ENCODE measurements at regions not wholly inside any gene's neighbourhood (a gene's known extent, or its start where the extent isn't known, plus 50 kb on each side); places are given as distances from the start of the nearest gene placed in this dataset.
A peak's percentile ranks its signal among the peaks of the same experiment; 100 is the strongest.

DNA sequence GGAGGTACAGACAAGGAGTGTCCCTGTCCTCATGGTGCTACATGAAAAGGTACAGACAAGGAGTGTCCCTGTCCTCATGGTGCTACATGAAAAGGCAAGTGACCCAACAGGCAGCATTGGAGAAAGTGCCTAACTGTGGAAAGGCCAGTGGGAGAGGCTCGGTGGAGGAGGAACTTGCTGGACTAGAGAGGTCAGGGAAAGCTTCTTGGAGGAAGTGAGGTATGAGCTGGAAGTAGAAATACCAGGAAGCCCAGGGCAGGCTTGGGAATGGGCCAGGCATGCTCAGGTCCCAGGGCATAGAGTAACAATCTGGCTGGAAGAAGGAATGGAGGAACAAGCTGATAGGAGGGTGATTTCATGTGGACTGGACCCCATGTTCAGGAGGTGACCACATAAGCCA lies 59.8 kb upstream of the FNDC1 start:
- TF ChIP-seq CTCF (conservative IDR thresholded peaks at IDR 0.05; ENCODE audit: low read length), result no peak
- no peak for TF ChIP-seq EZH2phosphoT487 (IDR thresholded peaks at IDR 0.05; ENCODE audit: borderline replicate concordance, low read depth, low read length)
- H3K9me3 ChIP-seq (ENCODE audit: low read length), result no peaks in the 10 kb centered on the region
- H3K27ac ChIP-seq (ENCODE audit: low read depth, low read length, poor library complexity, severe bottlenecking), result peak overlapping the region; percentile 97
- peak overlapping the region; percentile 93 for H3K4me2 ChIP-seq (ENCODE audit: low read length)
- no peaks in the 10 kb centered on the region for H4K20me1 ChIP-seq (ENCODE audit: insufficient read depth, low read length)
- DNase-seq (ENCODE audit: low spot score), result no peak
- H3K4me3 ChIP-seq (ENCODE audit: low read depth, low read length, poor library complexity, severe bottlenecking), result no peak overlapping the region
- H3K79me2 ChIP-seq (ENCODE audit: insufficient read depth, low read depth, low read length), result no peaks in the 10 kb centered on the region
- peak overlapping the region; percentile 51; the same call in 1 of the 2 replicates for H2AFZ ChIP-seq (ENCODE audit: low read length)
- CTCF ChIA-PET (ENCODE audit: unreplicated experiment), result interaction anchor here (0.9 to 2.7 kb wide), 4 partner anchors 19 to 98 kb away, joined by 3 to 6 read pairs (median 4); no protein-coding TSS in a partner anchor
- no peaks in the 10 kb centered on the region for H3K9me2 ChIP-seq (ENCODE audit: insufficient read depth, low read length)
- H3K36me3 ChIP-seq (ENCODE audit: insufficient read depth, low read length), result no peaks in the 10 kb centered on the region
- intact Hi-C loops (cut with micrococcal nuclease; ENCODE audit: unreplicated experiment), result loop anchor here (5.0 kb wide), 2 partner anchors 197 to 242 kb away; no protein-coding TSS in a partner anchor
- peaks cover 83% of the 10 kb centered on the region for H3K4me1 ChIP-seq (ENCODE audit: insufficient read depth, low read length, poor library complexity, severe bottlenecking)
- BruUV-seq (replicated peaks), result no TSS peak
- POLR2A ChIA-PET, result interaction anchor here (0.6 to 10.8 kb wide), 13 partner anchors 10 to 173 kb away, joined by 3 to 116 read pairs (median 4); partner anchors contain the start of gene TAGAP

DNA sequence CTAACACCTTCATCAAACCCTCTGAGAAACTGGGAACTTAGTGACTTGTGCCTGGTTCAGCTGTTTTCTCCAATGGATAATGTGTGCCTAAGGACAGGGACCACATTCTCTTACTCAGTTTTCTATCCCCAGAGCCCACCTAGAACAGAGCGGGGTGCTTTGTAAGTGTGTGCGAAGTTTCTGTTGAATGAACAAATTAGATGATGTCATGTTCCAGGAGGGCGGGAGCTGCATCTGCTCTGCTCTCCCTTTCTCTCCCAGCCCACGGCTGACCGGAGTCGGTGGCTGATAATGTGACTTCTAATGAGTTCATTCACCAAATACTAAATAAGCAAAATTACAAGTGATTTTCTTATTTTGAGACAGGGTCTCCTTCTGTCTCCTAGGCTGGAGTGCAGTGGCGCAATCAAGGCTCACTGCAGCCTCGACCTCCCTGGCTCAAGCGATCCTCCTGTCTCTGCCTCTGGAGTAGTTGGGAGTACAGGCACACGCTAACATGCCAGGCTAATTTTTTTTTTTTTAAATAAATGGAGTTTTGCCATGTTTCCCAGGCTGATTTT lies 60.7 kb upstream of the FNDC1 start:
- intact Hi-C loops (cut with micrococcal nuclease; ENCODE audit: unreplicated experiment), result loop anchor here (5.0 kb wide), 2 partner anchors 196 to 241 kb away; no protein-coding TSS in a partner anchor
- H3K4me1 ChIP-seq (ENCODE audit: insufficient read depth, low read length, poor library complexity, severe bottlenecking), result peaks cover 83% of the 10 kb centered on the region
- BruUV-seq (replicated peaks), result no TSS peak
- H3K4me3 ChIP-seq (ENCODE audit: low read depth, low read length, poor library complexity, severe bottlenecking), result peak overlapping the region; percentile 63
- H3K79me2 ChIP-seq (ENCODE audit: insufficient read depth, low read depth, low read length), result no peaks in the 10 kb centered on the region
- no peaks in the 10 kb centered on the region for H3K9me3 ChIP-seq (ENCODE audit: low read length)
- H3K27ac ChIP-seq (ENCODE audit: low read depth, low read length, poor library complexity, severe bottlenecking), result peak overlapping the region; percentile 97
- CTCF ChIA-PET (ENCODE audit: unreplicated experiment), result interaction anchor here (1.0 to 2.7 kb wide), 6 partner anchors 14 to 101 kb away, joined by 3 to 5 read pairs (median 4); no protein-coding TSS in a partner anchor
- no peaks in the 10 kb centered on the region for H3K36me3 ChIP-seq (ENCODE audit: insufficient read depth, low read length)
- no peak for TF ChIP-seq CTCF (conservative IDR thresholded peaks at IDR 0.05; ENCODE audit: low read length)
- no peak for TF ChIP-seq EZH2phosphoT487 (IDR thresholded peaks at IDR 0.05; ENCODE audit: borderline replicate concordance, low read depth, low read length)
- no peaks in the 10 kb centered on the region for H3K9me2 ChIP-seq (ENCODE audit: insufficient read depth, low read length)
- POLR2A ChIA-PET, result interaction anchor here (1.1 to 10.8 kb wide), 10 partner anchors 11 to 172 kb away, joined by 3 to 116 read pairs (median 6); partner anchors contain the start of gene TAGAP
- peak overlapping the region; percentile 53; the same call in 1 of the 2 replicates for H2AFZ ChIP-seq (ENCODE audit: low read length)
- H3K4me2 ChIP-seq (ENCODE audit: low read length), result peak overlapping the region; percentile 93
- H4K20me1 ChIP-seq (ENCODE audit: insufficient read depth, low read length), result no peaks in the 10 kb centered on the region
- DNase-seq (ENCODE audit: low spot score), result no peak
